Bronchial epithelial cell (primary cell): ENCODE measurements at regions not wholly inside any gene's neighbourhood (a gene's known extent, or its start where the extent isn't known, plus 50 kb on each side); places are given as distances from the start of the nearest gene placed in this dataset.
A peak's percentile ranks its signal among the peaks of the same experiment; 100 is the strongest.

Source experiments
- DNase-seq: peaks from one replicate; pipeline ENCODE4 v3.0.0-alpha.2; 2010; ENCODE audit warnings: low read depth
- FAIRE-seq: peaks from 2 replicates; lab custom pipeline; 2011; peaks lifted over from hg19 to GRCh38; lab: Jason Lieb, UNC
- H3K27me3 ChIP-seq: 2 replicates; pipeline ENCODE4 v1.5.1; 2011; ENCODE audit warnings: low read length; ENCODE audit not compliant: control insufficient read depth, insufficient read depth
- H3K36me3 ChIP-seq: 2 replicates; pipeline ENCODE4 v1.5.1; 2011; ENCODE audit warnings: low read length; ENCODE audit not compliant: control insufficient read depth, insufficient read depth
- H3K4me3 ChIP-seq: 2 replicates; pipeline ENCODE4 v1.5.1; 2011; ENCODE audit warnings: mild to moderate bottlenecking, low read depth, low read length, control low read depth
- TF ChIP-seq, protein P1 (sequence below): IDR thresholded peaks from 2 replicates; pipeline ENCODE4 v1.5.1; 2011; ENCODE audit warnings: mild to moderate bottlenecking, moderate library complexity, low read length, control low read depth, inconsistent platforms; ENCODE audit not compliant: insufficient read depth, severe bottlenecking

DNA sequence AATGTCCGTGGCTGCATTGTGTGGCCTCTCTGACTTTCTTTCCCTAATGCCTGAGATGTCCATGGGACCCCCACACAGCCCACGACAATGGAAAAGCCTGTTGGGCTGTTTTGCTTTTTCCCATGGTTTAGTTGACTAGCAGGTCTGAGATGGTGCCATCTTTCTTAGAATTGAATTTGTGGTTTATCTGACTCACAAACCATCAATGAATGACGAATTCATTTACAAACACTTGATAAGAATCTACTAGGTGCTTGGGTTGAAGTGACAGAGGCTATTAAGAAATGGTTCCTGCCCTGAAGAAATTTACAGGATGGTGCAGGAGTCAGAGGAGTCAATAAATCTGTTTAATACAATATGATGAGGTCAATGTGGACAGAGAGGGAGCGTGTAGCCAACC is 75.4 kb downstream of the OTUD1 start:
- Histone ChIP-seq H3K36me3 (no peaks in the 10 kb centered on the region), H3K27me3 (no peaks in the 10 kb centered on the region), H3K4me3 (no peak overlapping the region)
- TF ChIP-seq, protein P1, sequence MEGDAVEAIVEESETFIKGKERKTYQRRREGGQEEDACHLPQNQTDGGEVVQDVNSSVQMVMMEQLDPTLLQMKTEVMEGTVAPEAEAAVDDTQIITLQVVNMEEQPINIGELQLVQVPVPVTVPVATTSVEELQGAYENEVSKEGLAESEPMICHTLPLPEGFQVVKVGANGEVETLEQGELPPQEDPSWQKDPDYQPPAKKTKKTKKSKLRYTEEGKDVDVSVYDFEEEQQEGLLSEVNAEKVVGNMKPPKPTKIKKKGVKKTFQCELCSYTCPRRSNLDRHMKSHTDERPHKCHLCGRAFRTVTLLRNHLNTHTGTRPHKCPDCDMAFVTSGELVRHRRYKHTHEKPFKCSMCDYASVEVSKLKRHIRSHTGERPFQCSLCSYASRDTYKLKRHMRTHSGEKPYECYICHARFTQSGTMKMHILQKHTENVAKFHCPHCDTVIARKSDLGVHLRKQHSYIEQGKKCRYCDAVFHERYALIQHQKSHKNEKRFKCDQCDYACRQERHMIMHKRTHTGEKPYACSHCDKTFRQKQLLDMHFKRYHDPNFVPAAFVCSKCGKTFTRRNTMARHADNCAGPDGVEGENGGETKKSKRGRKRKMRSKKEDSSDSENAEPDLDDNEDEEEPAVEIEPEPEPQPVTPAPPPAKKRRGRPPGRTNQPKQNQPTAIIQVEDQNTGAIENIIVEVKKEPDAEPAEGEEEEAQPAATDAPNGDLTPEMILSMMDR = no peak
- FAIRE-seq = no peak
- DNase-seq = peak; percentile 83

DNA sequence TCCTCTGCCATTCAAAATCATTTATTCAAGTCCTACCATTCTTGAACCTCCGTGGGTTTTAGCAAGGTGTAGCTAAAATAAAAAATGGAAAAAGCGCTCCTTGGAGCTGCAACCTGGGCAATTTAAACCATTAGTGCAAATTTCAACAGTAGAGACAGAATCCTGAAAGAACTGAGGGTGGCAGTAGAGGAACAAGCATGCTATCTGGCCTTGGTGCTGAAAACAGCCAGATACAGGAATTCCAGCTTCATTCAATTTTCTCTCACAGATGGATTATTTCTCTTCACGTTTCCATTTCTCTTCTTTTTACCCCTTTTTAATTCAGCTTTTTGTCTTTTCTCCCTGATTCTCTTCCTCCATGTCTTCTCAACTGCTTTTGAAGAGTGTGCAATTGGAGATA is 77.7 kb downstream of the OTUD1 start:
- TF ChIP-seq, protein P1 = peak; percentile 61
- no peak for FAIRE-seq
- H3K4me3 ChIP-seq = no peak overlapping the region
- DNase-seq = peak; percentile 32
- H3K27me3 ChIP-seq = no peaks in the 10 kb centered on the region
- no peaks in the 10 kb centered on the region for H3K36me3 ChIP-seq

DNA sequence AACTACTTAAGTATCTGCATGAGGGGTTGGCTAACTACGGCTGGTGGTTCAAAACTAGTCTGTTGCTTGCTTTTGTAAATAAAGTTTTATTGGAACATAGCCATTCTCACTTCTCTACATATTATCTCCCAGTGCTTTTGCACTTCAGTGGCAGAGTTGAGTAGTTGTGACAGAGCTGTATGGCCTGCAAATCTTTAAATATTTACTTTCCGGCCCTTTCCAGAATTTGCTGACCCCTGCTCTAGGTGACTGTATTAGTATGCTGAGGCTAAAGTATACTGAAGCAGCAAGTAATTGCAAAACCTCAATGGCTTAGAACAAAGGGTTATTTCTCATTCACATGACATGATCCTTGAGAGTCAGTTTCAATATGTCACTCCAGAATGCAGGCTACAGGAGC is 78.3 kb downstream of the OTUD1 start:
- FAIRE-seq = no peak
- no peak for DNase-seq
- TF ChIP-seq, protein P1 = no peak

DNA sequence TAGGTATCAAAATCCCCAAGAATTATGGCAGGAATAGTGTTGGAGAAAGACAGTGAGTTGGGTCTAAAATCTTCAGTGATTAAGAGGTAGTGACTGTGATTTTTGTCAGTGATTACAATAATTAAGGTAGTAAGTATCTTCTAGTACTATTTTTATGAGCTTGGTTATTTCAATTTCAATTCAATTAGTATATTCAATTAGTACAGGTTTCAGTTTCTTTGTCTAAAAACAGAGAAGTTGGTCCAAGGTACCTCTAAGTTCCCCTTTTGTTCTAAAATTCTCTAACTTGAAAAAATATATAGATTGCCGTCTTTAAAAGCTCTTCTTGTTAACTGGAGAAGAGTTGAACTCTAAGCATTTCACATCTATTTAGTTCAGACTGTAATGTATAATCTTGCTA is 82.9 kb downstream of the OTUD1 start:
- Histone ChIP-seq H3K27me3 (no peaks in the 10 kb centered on the region), H3K4me3 (no peak overlapping the region), H3K36me3 (no peaks in the 10 kb centered on the region)
- DNase-seq (no peak), FAIRE-seq (no peak)
- TF ChIP-seq, protein P1 = no peak

More for the DNA sequence above, 78.3 kb downstream of the OTUD1 start:
- H3K27me3 ChIP-seq = no peaks in the 10 kb centered on the region
- no peaks in the 10 kb centered on the region for H3K36me3 ChIP-seq
- H3K4me3 ChIP-seq = no peak overlapping the region

DNA sequence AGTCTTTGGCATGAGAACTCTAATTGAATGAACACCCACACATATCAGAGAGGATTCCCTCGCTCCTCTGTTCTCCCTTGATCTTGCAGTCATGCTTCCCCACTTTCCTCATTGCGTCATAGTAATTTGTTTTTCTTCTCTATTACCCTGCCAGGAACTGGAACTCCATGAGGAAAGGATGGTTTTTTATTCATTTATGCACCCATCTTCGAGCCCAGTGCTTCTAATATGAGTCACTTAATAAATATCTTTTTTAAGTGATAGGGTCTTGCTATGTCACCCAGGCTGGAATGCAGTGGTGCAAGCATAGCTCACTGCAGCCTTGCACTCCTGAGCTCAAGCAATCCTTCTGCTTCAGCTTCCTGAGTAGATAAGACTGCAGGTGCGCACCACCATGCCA is 83.5 kb downstream of the OTUD1 start:
- TF ChIP-seq, protein P1 = no peak
- FAIRE-seq = no peak
- Histone ChIP-seq H3K36me3 (no peaks in the 10 kb centered on the region), H3K4me3 (no peak overlapping the region), H3K27me3 (no peaks in the 10 kb centered on the region)
- DNase-seq = peak; percentile 20

DNA sequence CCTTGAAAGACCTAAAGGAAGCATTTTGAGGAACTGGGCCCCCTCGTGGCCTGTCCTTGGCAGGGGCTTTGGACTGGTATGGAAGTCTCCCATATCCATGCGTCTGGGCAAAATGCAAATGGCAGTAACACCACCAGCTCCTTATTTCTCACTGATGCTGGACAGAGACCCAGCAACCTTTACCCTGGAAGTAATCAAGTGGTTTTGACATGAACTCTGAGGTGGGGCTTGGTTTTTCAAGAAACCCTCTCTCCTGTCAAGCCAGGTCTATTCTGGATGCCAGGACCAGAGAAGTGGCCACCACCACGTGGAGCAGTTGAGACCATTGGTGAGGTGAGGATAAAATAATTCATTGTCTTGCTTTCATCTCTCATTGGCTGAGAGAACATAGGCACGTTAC is 84.4 kb downstream of the OTUD1 start:
- Histone ChIP-seq H3K4me3 (no peak overlapping the region), H3K36me3 (no peaks in the 10 kb centered on the region), H3K27me3 (no peaks in the 10 kb centered on the region)
- TF ChIP-seq, protein P1 = no peak
- FAIRE-seq (no peak), DNase-seq (no peak)
